ENCODE measurements at regions not wholly inside any gene's neighbourhood (a gene's known extent, or its start where the extent isn't known, plus 50 kb on each side); places are given as distances from the start of the nearest gene placed in this dataset.

DNA sequence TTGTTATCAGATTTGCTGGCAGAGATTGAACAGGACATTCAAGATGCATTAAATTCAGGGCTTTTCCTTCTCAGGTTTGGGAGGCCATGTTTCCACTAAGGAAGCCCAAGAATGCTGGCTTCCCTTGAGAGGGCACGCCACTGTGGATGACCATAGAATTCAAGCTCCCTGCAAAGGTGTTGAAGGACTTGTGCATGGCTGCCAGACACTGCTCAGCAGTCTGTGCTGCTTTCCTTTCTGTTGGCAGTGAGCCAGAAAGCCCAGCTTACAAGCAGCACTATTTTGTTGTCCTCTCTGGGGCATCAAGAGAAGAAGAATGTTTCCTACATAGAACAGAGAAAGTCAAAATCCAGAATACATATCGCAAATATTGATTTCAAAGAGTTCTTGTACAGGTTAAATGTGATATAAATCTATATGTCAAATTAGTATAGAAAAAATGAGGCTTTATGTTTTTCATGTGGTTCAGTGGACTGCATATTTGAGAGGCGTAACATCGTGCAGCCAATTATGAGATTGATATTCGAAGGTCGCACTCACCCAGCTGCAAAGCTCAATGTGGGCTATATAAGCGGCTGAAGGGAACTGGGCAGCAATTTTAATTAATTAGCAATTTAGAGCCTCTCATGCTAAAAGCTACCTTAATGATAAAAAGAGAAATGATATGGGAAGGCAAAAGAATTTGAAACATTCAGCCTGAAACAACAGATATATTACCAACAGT is 103.1 kb upstream of the ISL1 start:
- peak; percentile 24 to 79 (median 57) for DNase-seq

DNA sequence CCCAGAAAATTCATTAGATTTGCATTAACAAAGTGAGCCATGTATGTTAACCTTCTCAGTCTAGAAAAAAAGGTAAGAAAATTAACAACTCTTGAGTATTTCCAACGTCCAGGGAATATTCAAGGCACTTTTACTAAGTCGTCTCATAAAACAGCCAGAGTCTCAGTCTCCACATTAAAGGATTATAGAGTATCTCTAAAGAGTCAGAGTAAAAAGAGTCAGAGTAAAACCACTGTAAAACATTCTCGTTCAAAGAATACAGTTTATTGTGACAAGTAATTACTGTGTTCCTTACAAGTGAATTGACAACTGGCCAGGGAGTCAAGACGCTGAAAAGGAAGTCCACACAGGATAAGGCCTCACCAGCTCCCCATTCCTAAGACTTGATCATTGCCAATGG is 97.2 kb upstream of the ISL1 start:
- no peak for DNase-seq

DNA sequence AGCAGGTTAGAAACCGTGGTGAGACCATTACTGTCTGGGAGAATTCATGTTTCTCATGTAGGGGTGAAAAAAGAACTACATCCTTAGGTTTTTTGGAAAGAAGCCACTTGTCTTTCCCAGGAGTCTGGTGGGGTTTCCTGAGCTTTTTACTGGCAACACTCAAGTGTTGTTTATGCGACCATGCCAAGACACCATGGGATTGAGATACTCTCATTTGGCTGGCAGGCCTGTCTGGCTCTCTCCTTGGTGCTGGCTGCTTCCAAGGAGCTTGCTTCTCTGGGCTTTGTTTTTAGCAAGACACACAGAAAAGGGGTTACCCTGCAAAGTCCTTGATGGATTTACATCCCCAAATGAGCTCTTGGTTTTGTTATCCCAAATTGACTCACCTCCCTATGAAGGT is 80.9 kb upstream of the ISL1 start:
- no peak for DNase-seq

DNA sequence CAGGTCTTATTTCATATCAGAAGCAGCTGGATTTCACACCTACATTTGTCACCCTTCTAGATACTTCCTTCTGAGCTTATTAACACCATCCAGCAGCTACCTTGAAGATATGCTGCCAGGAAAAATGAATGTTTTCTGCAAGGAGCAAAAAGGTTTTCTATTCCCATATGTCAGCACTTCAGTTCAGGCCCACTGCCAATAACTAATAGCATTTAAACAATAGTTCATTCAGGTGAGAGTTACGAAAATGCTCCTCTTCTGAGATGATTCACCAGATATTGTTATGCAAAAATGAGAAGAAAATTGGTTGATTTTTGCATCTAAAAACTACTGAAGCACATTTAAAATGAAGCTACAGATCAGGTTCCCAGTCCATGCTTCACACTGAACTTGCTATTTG is 56.4 kb upstream of the ISL1 start:
- DNase-seq: peak in 1 of 3 experiments; percentile 17
